Muscle of leg (tissue), 3 donors: ENCODE measurements at regions not wholly inside any gene's neighbourhood (a gene's known extent, or its start where the extent isn't known, plus 50 kb on each side); places are given as distances from the start of the nearest gene placed in this dataset.

Experiments
- DNase-seq: peaks from one replicate; pipeline ENCODE4 v3.0.0; 2013
- H3K27ac ChIP-seq: one replicate; pipeline ENCODE4 v1.5.1; 2013; ENCODE audit warnings: mild to moderate bottlenecking, low read length, control low read depth
- H3K27me3 ChIP-seq: one replicate; pipeline ENCODE4 v1.6.1; 2013; ENCODE audit warnings: low read length; ENCODE audit not compliant: control insufficient read depth, insufficient read depth
- H3K36me3 ChIP-seq: one replicate; pipeline ENCODE4 v1.6.1; 2013; ENCODE audit warnings: low read length; ENCODE audit not compliant: control insufficient read depth, insufficient read depth
- H3K4me1 ChIP-seq: one replicate; pipeline ENCODE4 v1.6.1; 2013; ENCODE audit warnings: low read length; ENCODE audit not compliant: control insufficient read depth, insufficient read depth
- H3K4me3 ChIP-seq: one replicate; pipeline ENCODE4 v1.5.1; 2013; ENCODE audit warnings: low read length, control low read depth
- H3K9me3 ChIP-seq: replicated peaks from 2 replicates; pipeline ENCODE4 v1.6.1; 2013; ENCODE audit warnings: low read depth, low read length; ENCODE audit not compliant: control insufficient read depth
- WGBS: methylation state at CpG from one replicate; pipeline ENCODE4 v1.1.5; 2013; ENCODE audit warnings: missing lambda C conversion rate; ENCODE audit not compliant: insufficient coverage; 5-methylcytosine and 5-hydroxymethylcytosine counted together

- H3K4me3 ChIP-seq = no peak overlapping the region
- WGBS = no CpG with 5 or more reads among the region's 4 CpGs
- no peak for DNase-seq
- no peaks in the 10 kb centered on the region for H3K9me3 ChIP-seq
- H3K36me3 ChIP-seq = no peaks in the 10 kb centered on the region
- H3K27ac ChIP-seq = no peak overlapping the region
- H3K4me1 ChIP-seq = peaks cover 2% of the 10 kb centered on the region
- H3K27me3 ChIP-seq = no peaks in the 10 kb centered on the region
Observed at GRCh38 chr5:33336891-33337636, 103.7 kb upstream of the TARS1 start.

- Histone ChIP-seq H3K4me1 (peaks cover 2% of the 10 kb centered on the region), H3K4me3 (no peak overlapping the region), H3K27ac (peak overlapping the region; percentile 13), H3K27me3 (no peaks in the 10 kb centered on the region), H3K9me3 (no peaks in the 10 kb centered on the region), H3K36me3 (no peaks in the 10 kb centered on the region)
- peak; percentile 53 for DNase-seq
- WGBS = 14% methylated on average over 1 of the region's 2 CpGs
Observed at GRCh38 chr5:33337637-33337992, 103.2 kb upstream of the TARS1 start.

GRCh38 chr5:33338336-33339110, 102.2 kb upstream of the TARS1 start:
- H3K36me3 ChIP-seq = no peaks in the 10 kb centered on the region
- H3K27me3 ChIP-seq = no peaks in the 10 kb centered on the region
- DNase-seq = no peak
- H3K4me3 ChIP-seq = no peak overlapping the region
- H3K4me1 ChIP-seq = peaks cover 2% of the 10 kb centered on the region
- H3K9me3 ChIP-seq = no peaks in the 10 kb centered on the region
- no peak overlapping the region for H3K27ac ChIP-seq
- no CpG with 5 or more reads among the region's 4 CpGs for whole genome bisulfite sequencing

- H3K36me3 ChIP-seq = no peaks in the 10 kb centered on the region
- no peak overlapping the region for H3K4me3 ChIP-seq
- H3K9me3 ChIP-seq = no peaks in the 10 kb centered on the region
- H3K27me3 ChIP-seq = no peaks in the 10 kb centered on the region
- no peak overlapping the region for H3K27ac ChIP-seq
- DNase-seq = no peak
- H3K4me1 ChIP-seq = peaks cover 2% of the 10 kb centered on the region
Observed at GRCh38 chr5:33339413-33339812, 101.4 kb upstream of the TARS1 start.

GRCh38 chr5:33340195-33340594, 100.6 kb upstream of the TARS1 start:
- H3K27ac ChIP-seq = no peak overlapping the region
- WGBS = no CpG with 5 or more reads among the region's 3 CpGs
- H3K27me3 ChIP-seq = no peaks in the 10 kb centered on the region
- H3K36me3 ChIP-seq = no peaks in the 10 kb centered on the region
- H3K4me3 ChIP-seq = no peak overlapping the region
- peaks cover 2% of the 10 kb centered on the region for H3K4me1 ChIP-seq
- H3K9me3 ChIP-seq = no peaks in the 10 kb centered on the region
- DNase-seq = no peak

- H3K27ac ChIP-seq = no peak overlapping the region
- peaks cover 2% of the 10 kb centered on the region for H3K4me1 ChIP-seq
- DNase-seq = peak; percentile 67
- no peaks in the 10 kb centered on the region for H3K27me3 ChIP-seq
- H3K36me3 ChIP-seq = no peaks in the 10 kb centered on the region
- H3K4me3 ChIP-seq = no peak overlapping the region
- no peaks in the 10 kb centered on the region for H3K9me3 ChIP-seq
- no CpG with 5 or more reads among the region's 4 CpGs for WGBS
Observed at GRCh38 chr5:33341351-33341750, 99.4 kb upstream of the TARS1 start.

GRCh38 chr5:33343676-33344327, 97.0 kb upstream of the TARS1 start:
- no peak overlapping the region for H3K4me3 ChIP-seq
- no peaks in the 10 kb centered on the region for H3K27me3 ChIP-seq
- DNase-seq = peak; percentile 86
- no peaks in the 10 kb centered on the region for H3K4me1 ChIP-seq
- H3K27ac ChIP-seq = no peak overlapping the region
- no CpG with 5 or more reads among the region's 3 CpGs for WGBS
- H3K36me3 ChIP-seq = no peaks in the 10 kb centered on the region
- no peaks in the 10 kb centered on the region for H3K9me3 ChIP-seq

- WGBS = no CpG with 5 or more reads among the region's 1 CpG
- no peaks in the 10 kb centered on the region for H3K4me1 ChIP-seq
- no peaks in the 10 kb centered on the region for H3K9me3 ChIP-seq
- no peak for DNase-seq
- H3K27me3 ChIP-seq = no peaks in the 10 kb centered on the region
- H3K36me3 ChIP-seq = no peaks in the 10 kb centered on the region
- H3K27ac ChIP-seq = no peak overlapping the region
- H3K4me3 ChIP-seq = no peak overlapping the region
Observed at GRCh38 chr5:33346534-33346933, 94.2 kb upstream of the TARS1 start.

GRCh38 chr5:33361781-33362180, 79.0 kb upstream of the TARS1 start:
- no CpG with 5 or more reads among the region's 1 CpG for WGBS
- Histone ChIP-seq H3K27ac (no peak overlapping the region), H3K27me3 (no peaks in the 10 kb centered on the region)

GRCh38 chr5:33362915-33363314, 77.8 kb upstream of the TARS1 start:
- peak; percentile 51 for DNase-seq
- no peaks in the 10 kb centered on the region for H3K36me3 ChIP-seq
- WGBS = 57% methylated on average over 1 of the region's 4 CpGs
- no peak overlapping the region for H3K4me3 ChIP-seq
- H3K27me3 ChIP-seq = no peaks in the 10 kb centered on the region
- peak overlapping the region; percentile 6 for H3K27ac ChIP-seq
- peaks cover 3% of the 10 kb centered on the region for H3K9me3 ChIP-seq
- H3K4me1 ChIP-seq = peaks cover 6% of the 10 kb centered on the region

More at GRCh38 chr5:33361781-33362180, 79.0 kb upstream of the TARS1 start:
- H3K9me3 ChIP-seq = peaks cover 3% of the 10 kb centered on the region
- no peak overlapping the region for H3K4me3 ChIP-seq
- H3K36me3 ChIP-seq = no peaks in the 10 kb centered on the region
- no peak for DNase-seq
- H3K4me1 ChIP-seq = peaks cover 6% of the 10 kb centered on the region
